ENCODE measurements at regions not wholly inside any gene's neighbourhood (a gene's known extent, or its start where the extent isn't known, plus 50 kb on each side); places are given as distances from the start of the nearest gene placed in this dataset.

DNA sequence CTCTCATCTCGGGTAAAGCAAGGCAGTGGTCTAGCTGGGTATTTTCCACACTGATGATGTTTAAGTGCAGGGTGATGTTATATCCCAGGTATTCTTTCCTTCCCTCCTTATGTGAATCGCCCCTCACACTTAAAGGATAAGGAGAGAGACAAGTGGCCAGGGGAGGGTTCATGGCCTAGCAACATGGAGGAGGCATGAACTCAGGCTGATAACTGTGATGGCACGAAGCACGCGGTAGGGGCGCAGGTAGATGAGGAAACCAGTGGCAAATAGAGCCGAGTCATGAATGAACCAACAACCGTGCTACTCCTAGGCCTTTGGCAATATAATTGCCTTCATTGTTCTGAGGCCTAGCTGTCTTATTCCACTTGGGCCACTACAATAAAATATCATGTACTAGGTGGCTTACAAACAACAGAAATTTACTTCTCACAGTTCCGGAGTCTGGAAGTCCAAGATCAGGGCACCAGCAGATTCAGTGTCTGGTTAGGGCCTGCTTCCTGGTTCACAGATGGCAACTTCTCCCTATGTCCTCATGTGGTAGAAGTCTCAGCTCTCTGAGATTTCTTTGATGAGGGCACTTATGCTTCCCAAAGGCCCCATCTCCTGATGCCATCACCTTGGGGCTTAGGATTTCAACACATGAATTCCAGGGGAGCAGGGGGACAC lies 56.0 kb upstream of the PIK3CG start:
- Histone ChIP-seq H3K4me3 (ENCODE audit: low read depth, low read length) (no peak overlapping the region), H3K36me3 (ENCODE audit: insufficient read depth, low read length) (no peaks in the 10 kb centered on the region), H3K27me3 (ENCODE audit: insufficient read depth, low read length) (peaks cover 33% of the 10 kb centered on the region), H3K27ac (ENCODE audit: low read depth, low read length) (no peak overlapping the region), H3K79me2 (ENCODE audit: control insufficient read depth, insufficient read depth, low read length, unreplicated experiment) (no peaks in the 10 kb centered on the region), H2AFZ (ENCODE audit: low read length, unreplicated experiment) (no peak overlapping the region), H3K4me1 (ENCODE audit: control insufficient read depth, insufficient read depth, low read length, unreplicated experiment) (no peaks in the 10 kb centered on the region)

DNA sequence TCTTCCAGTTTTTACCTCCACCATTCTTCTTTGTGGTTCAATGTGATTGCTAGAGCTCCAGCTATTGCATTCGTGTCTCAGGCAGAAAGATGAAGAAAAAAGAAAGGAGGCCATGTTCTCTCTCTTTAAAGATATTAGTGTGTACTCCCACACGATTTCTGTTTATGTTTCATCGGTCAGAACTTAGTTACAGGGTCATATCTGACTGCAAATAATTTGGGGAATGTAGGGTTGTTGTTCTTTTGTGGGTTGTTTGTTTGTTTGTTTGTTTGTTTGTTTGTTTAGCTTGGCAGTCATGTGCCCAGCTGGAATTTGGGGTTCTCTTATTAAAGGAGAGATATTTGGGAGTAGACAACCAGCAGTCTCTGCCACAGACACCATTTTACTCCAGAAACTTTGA lies 53.6 kb upstream of the PIK3CG start:
- peaks cover 9% of the 10 kb centered on the region; the same call in 1 of the 2 replicates for H3K27me3 ChIP-seq (ENCODE audit: insufficient read depth, low read length)
- H3K36me3 ChIP-seq (ENCODE audit: insufficient read depth, low read length): no peaks in the 10 kb centered on the region
- H3K4me3 ChIP-seq (ENCODE audit: low read depth, low read length): no peak overlapping the region
- no peaks in the 10 kb centered on the region for H3K4me1 ChIP-seq (ENCODE audit: control insufficient read depth, insufficient read depth, low read length, unreplicated experiment)
- H2AFZ ChIP-seq (ENCODE audit: low read length, unreplicated experiment): no peak overlapping the region
- no peaks in the 10 kb centered on the region for H3K79me2 ChIP-seq (ENCODE audit: control insufficient read depth, insufficient read depth, low read length, unreplicated experiment)
- no peak overlapping the region for H3K27ac ChIP-seq (ENCODE audit: low read depth, low read length)

- no peak overlapping the region for H3K27ac ChIP-seq (ENCODE audit: low read depth, low read length)
- H3K4me1 ChIP-seq (ENCODE audit: control insufficient read depth, insufficient read depth, low read length, unreplicated experiment): no peaks in the 10 kb centered on the region
- H2AFZ ChIP-seq (ENCODE audit: low read length, unreplicated experiment): no peak overlapping the region
- H3K79me2 ChIP-seq (ENCODE audit: control insufficient read depth, insufficient read depth, low read length, unreplicated experiment): no peaks in the 10 kb centered on the region
- H3K4me3 ChIP-seq (ENCODE audit: low read depth, low read length): no peak overlapping the region
- H3K36me3 ChIP-seq (ENCODE audit: insufficient read depth, low read length): no peaks in the 10 kb centered on the region
- 0 out of 2 replicates have a peak, but pooled peaks cover 3% of the 10 kb centered on the region for H3K27me3 ChIP-seq (ENCODE audit: insufficient read depth, low read length)
Observed at GRCh38 chr7:106812027-106812643, 52.9 kb upstream of the PIK3CG start.

DNA sequence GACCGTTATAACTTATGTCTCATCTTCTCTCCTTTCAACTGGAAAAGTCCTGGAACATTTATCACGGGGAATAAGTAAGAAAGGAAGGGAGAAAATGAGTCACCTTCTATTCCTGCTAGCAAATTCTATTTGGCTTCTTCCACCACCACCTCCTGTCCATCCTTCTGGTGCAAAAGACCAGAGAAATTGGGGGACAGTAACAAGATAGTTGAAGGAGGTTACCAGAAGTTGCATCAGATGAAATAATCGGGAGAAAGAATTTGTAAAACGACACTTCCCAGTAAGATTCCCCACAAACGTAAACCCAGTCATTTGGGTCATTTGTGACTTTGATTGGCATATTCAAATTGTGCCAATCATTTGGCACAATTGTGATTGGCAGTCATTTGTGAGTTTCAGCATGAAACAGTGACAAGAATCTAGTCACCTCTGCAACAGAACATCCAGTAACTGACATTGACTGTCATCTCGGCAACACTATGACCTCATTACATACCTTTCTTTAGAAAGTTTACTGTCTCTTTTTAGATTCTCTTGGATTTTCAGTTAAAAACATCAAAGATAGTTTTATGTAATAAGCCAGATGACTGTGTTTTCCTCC lies 51.3 kb upstream of the PIK3CG start:
- Histone ChIP-seq H3K4me3 (ENCODE audit: low read depth, low read length) (no peak overlapping the region), H3K4me1 (ENCODE audit: control insufficient read depth, insufficient read depth, low read length, unreplicated experiment) (no peaks in the 10 kb centered on the region), H2AFZ (ENCODE audit: low read length, unreplicated experiment) (no peak overlapping the region), H3K27ac (ENCODE audit: low read depth, low read length) (no peak overlapping the region), H3K36me3 (ENCODE audit: insufficient read depth, low read length) (no peaks in the 10 kb centered on the region), H3K27me3 (ENCODE audit: insufficient read depth, low read length) (no peaks in the 10 kb centered on the region), H3K79me2 (ENCODE audit: control insufficient read depth, insufficient read depth, low read length, unreplicated experiment) (no peaks in the 10 kb centered on the region)

DNA sequence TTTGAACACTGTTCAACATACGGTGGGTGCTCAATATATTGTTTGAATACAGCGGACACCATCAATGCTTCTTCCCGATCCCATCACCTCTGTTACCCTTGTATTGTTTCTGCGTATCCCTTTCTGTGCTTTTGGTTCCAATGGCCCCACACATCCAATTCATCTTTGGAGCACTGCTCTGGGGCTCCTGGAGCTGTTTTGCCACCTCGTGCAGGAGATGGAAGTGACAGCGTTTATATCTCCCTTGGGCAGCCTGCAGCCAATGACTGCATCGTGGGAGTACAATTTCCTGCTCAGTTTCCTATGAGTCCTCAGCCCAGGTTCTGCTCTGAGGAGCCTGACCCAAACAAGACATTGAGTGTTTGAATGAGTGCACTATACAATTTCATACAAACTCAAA lies 50.2 kb upstream of the PIK3CG start:
- no peaks in the 10 kb centered on the region for H3K36me3 ChIP-seq (ENCODE audit: insufficient read depth, low read length)
- H3K27me3 ChIP-seq (ENCODE audit: insufficient read depth, low read length): no peaks in the 10 kb centered on the region
- no peaks in the 10 kb centered on the region for H3K4me1 ChIP-seq (ENCODE audit: control insufficient read depth, insufficient read depth, low read length, unreplicated experiment)
- no peak overlapping the region for H2AFZ ChIP-seq (ENCODE audit: low read length, unreplicated experiment)
- no peak overlapping the region for H3K4me3 ChIP-seq (ENCODE audit: low read depth, low read length)
- no peaks in the 10 kb centered on the region for H3K79me2 ChIP-seq (ENCODE audit: control insufficient read depth, insufficient read depth, low read length, unreplicated experiment)
- H3K27ac ChIP-seq (ENCODE audit: low read depth, low read length): no peak overlapping the region
